OCI-LY7 (cell line): ENCODE measurements at regions not wholly inside any gene's neighbourhood (a gene's known extent, or its start where the extent isn't known, plus 50 kb on each side); places are given as distances from the start of the nearest gene placed in this dataset.

ENCODE experiments used
- BruUV-seq: library from RNA; stranded (reverse); fragments of 400-500 nt; replicated peaks from 2 replicates; lab custom pipeline; 2021; lab: Mats Ljungman, UMichigan
- CTCF ChIA-PET: fragments of 300-600 bp; sonication (Branson Sonifier 250); formaldehyde crosslinking; loops from one replicate; lab custom pipeline; 2022; ENCODE audit warnings: antibody characterized with exemption; ENCODE audit not compliant: unreplicated experiment; lab: Charles Lee
- POLR2A ChIA-PET: fragments of 300-600 bp; sonication (Branson Sonifier 250); formaldehyde crosslinking; loops from one replicate; lab custom pipeline; 2022; ENCODE audit warnings: antibody characterized with exemption; lab: Charles Lee
- DNase-seq: peaks from one replicate; pipeline ENCODE4 v3.0.0-alpha.2; 2015; ENCODE audit warnings: low spot score
- H2AFZ ChIP-seq: fragments of 200-600 bp; sonication (generic), shearing (Covaris generic); 2 replicates; pipeline ENCODE4 v1.6.1; 2014; ENCODE audit warnings: mild to moderate bottlenecking, antibody characterized with exemption, low read length, moderate library complexity
- H3K27ac ChIP-seq: fragments of 200-600 bp; sonication (generic); 2 replicates; pipeline ENCODE4 v1.5.1; 2014; ENCODE audit warnings: mixed run types, low read depth, mild to moderate bottlenecking, moderate library complexity, low read length, inconsistent platforms; ENCODE audit not compliant: poor library complexity, severe bottlenecking
- H3K36me3 ChIP-seq: fragments of 200-600 bp; sonication (generic); 2 replicates; pipeline ENCODE4 v1.6.1; 2014; ENCODE audit warnings: mild to moderate bottlenecking, antibody characterized with exemption, low read length, moderate library complexity, mixed read lengths; ENCODE audit not compliant: insufficient read depth
- H3K4me1 ChIP-seq: fragments of 200-600 bp; sonication (generic); 2 replicates; pipeline ENCODE4 v1.5.1; 2014; ENCODE audit warnings: mild to moderate bottlenecking, low read length; ENCODE audit not compliant: insufficient read depth, poor library complexity, severe bottlenecking
- H3K4me2 ChIP-seq: fragments of 200-600 bp; sonication (generic); 2 replicates; pipeline ENCODE4 v1.6.1; 2014; ENCODE audit warnings: mild to moderate bottlenecking, low read length
- H3K4me3 ChIP-seq: fragments of 200-600 bp; sonication (generic); 2 replicates; pipeline ENCODE4 v1.5.1; 2014; ENCODE audit warnings: mild to moderate bottlenecking, low read depth, low read length; ENCODE audit not compliant: poor library complexity, severe bottlenecking
- H3K79me2 ChIP-seq: fragments of 200-600 bp; sonication (generic); 2 replicates; pipeline ENCODE4 v1.6.1; 2016; ENCODE audit warnings: low read depth, mild to moderate bottlenecking, low read length, moderate library complexity, mixed read lengths; ENCODE audit not compliant: insufficient read depth
- H3K9me2 ChIP-seq: fragments of 200-600 bp; sonication (generic); 2 replicates; pipeline ENCODE4 v1.6.1; 2016; ENCODE audit warnings: mild to moderate bottlenecking, low read length, mixed read lengths; ENCODE audit not compliant: insufficient read depth
- H3K9me3 ChIP-seq: fragments of 200-600 bp; sonication (generic); 2 replicates; pipeline ENCODE4 v1.6.1; 2014; ENCODE audit warnings: mild to moderate bottlenecking, mixed run types, low read length, mixed read lengths
- H4K20me1 ChIP-seq: fragments of 200-600 bp; sonication (generic); 2 replicates; pipeline ENCODE4 v1.6.1; 2014; ENCODE audit warnings: mild to moderate bottlenecking, antibody characterized with exemption, low read length, moderate library complexity, mixed read lengths; ENCODE audit not compliant: insufficient read depth
- CTCF ChIP-seq: fragments of 200-600 bp; sonication (generic); conservative IDR thresholded peaks from 2 replicates; pipeline ENCODE4 v1.5.1; 2014; ENCODE audit warnings: mild to moderate bottlenecking, antibody characterized with exemption, low read length, moderate library complexity, mixed read lengths
- EZH2phosphoT487 ChIP-seq: fragments of 200-600 bp; sonication (generic); IDR thresholded peaks from 2 replicates; pipeline ENCODE4 v1.6.1; 2018; ENCODE audit warnings: low read depth, borderline replicate concordance, mild to moderate bottlenecking, mixed run types, antibody characterized with exemption, low read length, moderate library complexity, mixed read lengths
- intact Hi-C: fragments of 100-400 bp; cut with micrococcal nuclease; formaldehyde crosslinking; loops from one replicate; pipeline ENCODE4 v1.10.0; 2022; ENCODE audit not compliant: unreplicated experiment

GRCh38 chr6:62570372-62570771, 284.3 kb upstream of the KHDRBS2 start:
- no peaks in the 10 kb centered on the region for H3K36me3 ChIP-seq
- no peak overlapping the region for H2AFZ ChIP-seq
- no peak overlapping the region for H3K27ac ChIP-seq
- intact Hi-C loops: no loop called here
- no TSS peak for BruUV-seq
- ChIA-PET POLR2A (interaction anchor here (0.7 kb wide), 1 partner anchor 20 kb away, joined by 4 read pairs; no protein-coding TSS in a partner anchor), CTCF (no interaction called here)
- no peaks in the 10 kb centered on the region for H3K9me3 ChIP-seq
- H3K9me2 ChIP-seq: no peaks in the 10 kb centered on the region
- H3K4me3 ChIP-seq: no peak overlapping the region
- H3K4me1 ChIP-seq: no peaks in the 10 kb centered on the region
- no peak overlapping the region for H3K4me2 ChIP-seq
- H3K79me2 ChIP-seq: no peaks in the 10 kb centered on the region
- no peak for DNase-seq
- no peak for TF ChIP-seq EZH2phosphoT487
- no peak for TF ChIP-seq CTCF
- no peaks in the 10 kb centered on the region for H4K20me1 ChIP-seq

- DNase-seq: no peak
- Histone ChIP-seq H3K27ac (no peak overlapping the region), H4K20me1 (no peaks in the 10 kb centered on the region), H3K79me2 (no peaks in the 10 kb centered on the region), H3K4me3 (no peak overlapping the region), H3K4me1 (no peaks in the 10 kb centered on the region), H3K9me3 (no peaks in the 10 kb centered on the region), H2AFZ (no peak overlapping the region), H3K36me3 (no peaks in the 10 kb centered on the region), H3K9me2 (no peaks in the 10 kb centered on the region), H3K4me2 (no peak overlapping the region)
- no TSS peak for BruUV-seq
- CTCF ChIA-PET: no interaction called here
- intact Hi-C loops: no loop called here
- POLR2A ChIA-PET: interaction anchor here (0.7 kb wide), 1 partner anchor 824 kb away, joined by 3 read pairs; no protein-coding TSS in a partner anchor
- TF ChIP-seq CTCF: no peak
- no peak for TF ChIP-seq EZH2phosphoT487
Observed at GRCh38 chr6:62541502-62541901, 255.5 kb upstream of the KHDRBS2 start.

DNA sequence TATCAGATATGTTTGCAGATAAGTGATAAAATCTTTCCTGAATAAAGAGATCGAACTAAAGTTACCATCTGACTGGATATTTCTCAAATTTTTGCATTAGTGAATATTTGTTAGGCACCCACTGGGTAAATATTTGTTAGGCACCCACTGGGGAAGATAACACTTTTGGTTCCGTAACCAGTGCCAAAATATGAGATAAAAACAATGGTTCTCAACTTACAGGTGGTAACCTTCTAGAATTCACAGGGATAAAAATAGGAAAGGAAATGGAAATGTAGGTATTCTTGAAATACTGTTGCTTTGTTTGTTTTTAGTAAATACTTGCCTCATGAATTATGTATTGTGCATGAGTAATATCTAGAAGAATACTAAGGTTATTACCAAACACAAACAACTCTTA, 245.0 kb upstream of the KHDRBS2 start:
- ChIA-PET POLR2A (no interaction called here), CTCF (no interaction called here)
- no peak overlapping the region for H3K4me2 ChIP-seq
- H3K9me2 ChIP-seq: no peaks in the 10 kb centered on the region
- no peak overlapping the region for H3K4me3 ChIP-seq
- no peaks in the 10 kb centered on the region for H3K79me2 ChIP-seq
- no peaks in the 10 kb centered on the region for H3K9me3 ChIP-seq
- H2AFZ ChIP-seq: no peak overlapping the region
- H3K4me1 ChIP-seq: peaks cover 6% of the 10 kb centered on the region
- no peak for TF ChIP-seq EZH2phosphoT487
- TF ChIP-seq CTCF: no peak
- intact Hi-C loops: no loop called here
- no peak for DNase-seq
- no TSS peak for BruUV-seq
- H3K36me3 ChIP-seq: no peaks in the 10 kb centered on the region
- H3K27ac ChIP-seq: no peak overlapping the region
- no peaks in the 10 kb centered on the region for H4K20me1 ChIP-seq
